GM19238 (cell line): ENCODE measurements at regions not wholly inside any gene's neighbourhood (a gene's known extent, or its start where the extent isn't known, plus 50 kb on each side); places are given as distances from the start of the nearest gene placed in this dataset.

Experiments used
- DNase-seq: peaks from one replicate; pipeline ENCODE4 v3.0.0; 2011; ENCODE audit warnings: low spot score; ENCODE audit not compliant: insufficient read length

- DNase-seq: no peak
These were observed 153.1 kb downstream of the PCDH17 start for GRCh38 chr13:57784633-57785032.

GRCh38 chr13:57787058-57787791 lies 155.7 kb downstream of the PCDH17 start:
- DNase-seq: no peak

GRCh38 chr13:57799624-57800023 lies 168.1 kb downstream of the PCDH17 start:
- no peak for DNase-seq

GRCh38 chr13:57813651-57814050 lies 182.1 kb downstream of the PCDH17 start:
- no peak for DNase-seq

GRCh38 chr13:57815600-57815999 lies 184.1 kb downstream of the PCDH17 start:
- DNase-seq: no peak

GRCh38 chr13:57820924-57821323 lies 189.4 kb downstream of the PCDH17 start:
- no peak for DNase-seq

- no peak for DNase-seq
These were observed 192.2 kb downstream of the PCDH17 start for GRCh38 chr13:57823704-57824103.

- DNase-seq: no peak
These were observed 192.6 kb downstream of the PCDH17 start for GRCh38 chr13:57824121-57824520.

- no peak for DNase-seq
These were observed 193.5 kb downstream of the PCDH17 start for GRCh38 chr13:57825066-57825465.

- no peak for DNase-seq
These were observed 198.0 kb downstream of the PCDH17 start for GRCh38 chr13:57829496-57829895.

- no peak for DNase-seq
These were observed 200.6 kb downstream of the PCDH17 start for GRCh38 chr13:57832187-57832586.

GRCh38 chr13:57837801-57838200 lies 206.3 kb downstream of the PCDH17 start:
- DNase-seq: no peak

- no peak for DNase-seq
These were observed 212.0 kb downstream of the PCDH17 start for GRCh38 chr13:57843521-57843920.

- DNase-seq: no peak
These were observed 215.1 kb downstream of the PCDH17 start for GRCh38 chr13:57846600-57847173.

- no peak for DNase-seq
These were observed 226.4 kb downstream of the PCDH17 start for GRCh38 chr13:57857945-57858344.

GRCh38 chr13:57858376-57858775 lies 226.8 kb downstream of the PCDH17 start:
- no peak for DNase-seq

GRCh38 chr13:57862879-57863278 lies 231.3 kb downstream of the PCDH17 start:
- DNase-seq: no peak

- DNase-seq: no peak
These were observed 234.2 kb downstream of the PCDH17 start for GRCh38 chr13:57865600-57866294.

GRCh38 chr13:57874530-57874929 lies 243.0 kb downstream of the PCDH17 start:
- no peak for DNase-seq

GRCh38 chr13:57877601-57878000 lies 246.1 kb downstream of the PCDH17 start:
- DNase-seq: no peak

GRCh38 chr13:57878291-57878690 lies 246.7 kb downstream of the PCDH17 start:
- DNase-seq: no peak

GRCh38 chr13:57897225-57897624 lies 265.7 kb downstream of the PCDH17 start:
- no peak for DNase-seq

- no peak for DNase-seq
These were observed 267.6 kb downstream of the PCDH17 start for GRCh38 chr13:57899096-57899495.
